Glutamatergic neuron (in vitro differentiated cells): ENCODE measurements at regions not wholly inside any gene's neighbourhood (a gene's known extent, or its start where the extent isn't known, plus 50 kb on each side); places are given as distances from the start of the nearest gene placed in this dataset.
A peak's percentile ranks its signal among the peaks of the same experiment; 100 is the strongest.

ENCODE experiments used
- DNase-seq: peaks from one replicate; pipeline ENCODE4 v3.0.0; 2022
- H3K27ac Mint-ChIP-seq: one replicate; pipeline ENCODE4 v1.8.0; 2020; ENCODE audit warnings: mild to moderate bottlenecking, mixed read lengths, inconsistent platforms; ENCODE audit not compliant: unreplicated experiment
- H3K27me3 Mint-ChIP-seq: one replicate; pipeline ENCODE4 v1.8.0; 2020; ENCODE audit warnings: mild to moderate bottlenecking, moderate library complexity, mixed read lengths, inconsistent platforms; ENCODE audit not compliant: unreplicated experiment
- H3K36me3 Mint-ChIP-seq: one replicate; pipeline ENCODE4 v1.8.0; 2020; ENCODE audit warnings: mild to moderate bottlenecking, mixed read lengths, inconsistent platforms; ENCODE audit not compliant: unreplicated experiment
- H3K4me1 Mint-ChIP-seq: one replicate; pipeline ENCODE4 v1.8.0; 2020; ENCODE audit warnings: mild to moderate bottlenecking, low read depth, mixed read lengths, inconsistent platforms; ENCODE audit not compliant: unreplicated experiment
- H3K4me3 Mint-ChIP-seq: one replicate; pipeline ENCODE4 v1.8.0; 2020; ENCODE audit warnings: mild to moderate bottlenecking, mixed read lengths, inconsistent platforms; ENCODE audit not compliant: unreplicated experiment
- H3K9me3 Mint-ChIP-seq: one replicate; pipeline ENCODE4 v1.8.0; 2020; ENCODE audit warnings: mild to moderate bottlenecking, moderate library complexity, mixed read lengths, inconsistent platforms; ENCODE audit not compliant: unreplicated experiment
- CTCF ChIP-seq: fragments of 200-600 bp; sonication (generic); IDR thresholded peaks from one replicate; pipeline ENCODE4 v1.5.0; 2021; ENCODE audit not compliant: partially characterized antibody, unreplicated experiment

DNA sequence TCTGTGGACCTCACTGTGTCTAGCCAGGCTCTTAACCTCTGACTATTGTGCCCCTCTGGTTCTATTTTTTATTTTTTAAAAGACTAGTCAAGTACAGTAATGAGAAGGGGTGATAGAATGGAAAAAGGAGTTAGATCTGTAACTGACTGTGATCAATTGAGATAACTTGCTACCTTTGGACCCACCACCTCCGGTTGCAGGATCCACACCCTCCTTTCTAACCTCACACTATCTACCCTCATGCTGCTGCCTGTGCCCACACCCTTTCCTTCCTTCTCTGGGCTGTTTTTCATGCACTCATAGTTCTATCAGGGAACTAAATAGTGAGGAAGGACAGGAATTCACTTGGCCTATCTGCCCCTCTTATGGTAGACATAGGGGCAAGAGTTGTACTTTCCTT is 172.3 kb downstream of the KATNIP start:
- Mint-ChIP-seq H3K27me3 (peaks cover 21% of the 10 kb centered on the region), H3K4me1 (peaks cover 41% of the 10 kb centered on the region), H3K4me3 (no peak overlapping the region), H3K36me3 (peaks cover 5% of the 10 kb centered on the region), H3K27ac (no peak overlapping the region), H3K9me3 (peaks cover 16% of the 10 kb centered on the region)
- TF ChIP-seq CTCF = no peak
- DNase-seq = no peak

GRCh38 chr16:27722892-27723450 is 173.0 kb downstream of the KATNIP start:
- Mint-ChIP-seq H3K27ac (peak overlapping the region; percentile 38), H3K4me1 (peaks cover 39% of the 10 kb centered on the region), H3K9me3 (peaks cover 16% of the 10 kb centered on the region), H3K27me3 (peaks cover 21% of the 10 kb centered on the region), H3K36me3 (peaks cover 7% of the 10 kb centered on the region), H3K4me3 (no peak overlapping the region)
- no peak for DNase-seq
- no peak for TF ChIP-seq CTCF

- H3K27ac Mint-ChIP-seq = no peak overlapping the region
- peaks cover 24% of the 10 kb centered on the region for H3K27me3 Mint-ChIP-seq
- H3K9me3 Mint-ChIP-seq = peaks cover 16% of the 10 kb centered on the region
- H3K4me3 Mint-ChIP-seq = no peak overlapping the region
- H3K36me3 Mint-ChIP-seq = peaks cover 10% of the 10 kb centered on the region
- no peak for TF ChIP-seq CTCF
- no peak for DNase-seq
- peaks cover 31% of the 10 kb centered on the region for H3K4me1 Mint-ChIP-seq
These were observed 174.0 kb downstream of the KATNIP start for GRCh38 chr16:27723711-27724481.

DNA sequence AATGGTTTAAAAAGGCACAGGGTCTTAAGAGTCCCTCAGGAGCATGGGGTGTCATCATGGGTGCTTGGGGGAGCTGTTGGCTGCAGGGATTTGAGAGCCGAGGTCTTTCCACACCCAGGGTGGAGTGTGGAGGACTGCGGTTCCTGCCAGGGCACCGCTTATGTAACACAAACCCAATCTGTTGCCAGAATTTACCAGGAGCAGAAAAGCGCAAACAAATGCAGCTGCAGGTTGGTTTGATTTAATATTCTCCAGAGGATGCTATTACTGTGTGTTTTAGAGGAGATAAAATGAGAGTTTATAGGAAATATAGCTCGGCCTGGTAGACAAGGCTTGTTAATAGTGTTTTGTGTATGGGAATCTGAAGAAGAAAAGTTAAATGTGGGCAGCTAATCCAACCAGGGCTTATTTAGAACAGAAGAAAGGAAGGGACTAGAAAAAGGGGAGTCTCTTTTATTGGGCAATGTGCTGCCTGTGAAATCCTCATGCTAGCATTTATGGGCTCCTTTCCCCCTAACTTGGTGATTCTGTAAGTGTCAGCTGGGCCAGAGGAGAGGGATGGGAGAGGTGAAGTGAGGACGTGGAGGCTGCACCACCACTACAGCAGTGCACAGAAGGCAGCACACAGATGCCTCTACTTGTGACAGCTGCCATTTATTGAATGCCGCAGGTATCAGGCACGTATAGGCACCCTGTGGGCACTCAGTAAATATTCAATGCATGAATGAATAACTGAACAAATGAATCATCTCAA is 174.7 kb downstream of the KATNIP start:
- H3K4me1 Mint-ChIP-seq = peaks cover 31% of the 10 kb centered on the region
- H3K36me3 Mint-ChIP-seq = peaks cover 16% of the 10 kb centered on the region
- no peak for DNase-seq
- peaks cover 26% of the 10 kb centered on the region for H3K27me3 Mint-ChIP-seq
- no peak for TF ChIP-seq CTCF
- H3K27ac Mint-ChIP-seq = peak overlapping the region; percentile 23
- H3K4me3 Mint-ChIP-seq = no peak overlapping the region
- peaks cover 19% of the 10 kb centered on the region for H3K9me3 Mint-ChIP-seq
